ENCODE measurements at regions not wholly inside any gene's neighbourhood (a gene's known extent, or its start where the extent isn't known, plus 50 kb on each side); places are given as distances from the start of the nearest gene placed in this dataset.

GRCh38 chr6:112804638-112805330, 457.7 kb downstream of the RFPL4B start:
- peaks cover 0 to 14% of the 10 kb centered on the region in 2 experiments; a peak in 3 of 4 replicates for H3K4me1 ChIP-seq (ENCODE audit: control insufficient read depth in 1 of 2, insufficient read depth in 2 of 2, low read depth in 1 of 2, low read length in 1 of 2)
- no peak overlapping the region for H3K4me2 ChIP-seq
- no peak for DNase-seq
- H3K27ac ChIP-seq (ENCODE audit: low read depth in 2 of 2, low read length in 1 of 2), result no peak overlapping the region
- no peak overlapping the region for H2AFZ ChIP-seq (ENCODE audit: low read depth)
- H3K9me2 ChIP-seq, result no peaks in the 10 kb centered on the region
- no peak overlapping the region for H3K4me3 ChIP-seq (ENCODE audit: low read depth in 2 of 2, low read length in 1 of 2)
- no peaks in the 10 kb centered on the region for H4K20me1 ChIP-seq (ENCODE audit: insufficient read depth)
- no peak overlapping the region for H3K9ac ChIP-seq
- TF ChIP-seq EZH2phosphoT487 (IDR thresholded peaks at IDR 0.05; ENCODE audit: borderline replicate concordance, low read depth) (no peak), TAF1 (IDR thresholded peaks at IDR 0.05; ENCODE audit: borderline replicate concordance, low read depth, low read length) (no peak), SIN3A (IDR thresholded peaks at IDR 0.05; ENCODE audit: borderline replicate concordance, low read depth, low read length) (no peak), RXRA (IDR thresholded peaks at IDR 0.05; ENCODE audit: borderline replicate concordance, low read depth) (no peak), FOXM1 (IDR thresholded peaks at IDR 0.05; ENCODE audit: low read depth) (no peak), MEF2A (IDR thresholded peaks at IDR 0.05; ENCODE audit: borderline replicate concordance, low read depth) (no peak), PBX3 (IDR thresholded peaks at IDR 0.05) (no peak), GATA2 (CRISPR knock-in tag; IDR thresholded peaks at IDR 0.05) (no peak), YY1 (IDR thresholded peaks at IDR 0.05; ENCODE audit: low read depth) (no peak), TEAD4 (IDR thresholded peaks at IDR 0.05; ENCODE audit: borderline replicate concordance, insufficient read depth) (no peak), FOSL2 (IDR thresholded peaks at IDR 0.05; ENCODE audit: borderline replicate concordance, low read depth) (no peak)
- H3K36me3 ChIP-seq (replicated peaks in 1 of 2; ENCODE audit: control insufficient read depth in 1 of 2, insufficient read depth in 2 of 2, low read length in 1 of 2), result no peaks in the 10 kb centered on the region
- WGBS (ENCODE audit: low lambda C conversion rate), result 89% methylated on average over 6 of the region's 6 CpGs
- no peaks in the 10 kb centered on the region for H3K79me2 ChIP-seq (ENCODE audit: insufficient read depth)
- ChIA-PET CTCF (no interaction called here), POLR2A (no interaction called here)
- no peaks in the 10 kb centered on the region for H3K27me3 ChIP-seq (ENCODE audit: insufficient read depth)
- peaks cover 24% of the 10 kb centered on the region for H3F3A ChIP-seq (replicated peaks; ENCODE audit: insufficient read depth)
- no peaks in the 10 kb centered on the region for H3K9me3 ChIP-seq

- Histone ChIP-seq H3K4me1 (ENCODE audit: control insufficient read depth in 1 of 2, insufficient read depth in 2 of 2, low read depth in 1 of 2, low read length in 1 of 2) (peaks cover 0 to 12% of the 10 kb centered on the region in 2 experiments; a peak in 3 of 4 replicates), H3K4me3 (ENCODE audit: low read depth in 2 of 2, low read length in 1 of 2) (no peak overlapping the region), H3K79me2 (ENCODE audit: insufficient read depth) (no peaks in the 10 kb centered on the region), H3K9me2 (no peaks in the 10 kb centered on the region), H3K27me3 (ENCODE audit: insufficient read depth) (no peaks in the 10 kb centered on the region), H3K27ac (ENCODE audit: low read depth in 2 of 2, low read length in 1 of 2) (no peak overlapping the region), H3K4me2 (no peak overlapping the region), H3K9ac (no peak overlapping the region), H2AFZ (ENCODE audit: low read depth) (no peak overlapping the region), H3F3A (replicated peaks; ENCODE audit: insufficient read depth) (peaks cover 16% of the 10 kb centered on the region), H4K20me1 (ENCODE audit: insufficient read depth) (no peaks in the 10 kb centered on the region), H3K36me3 (replicated peaks in 1 of 2; ENCODE audit: control insufficient read depth in 1 of 2, insufficient read depth in 2 of 2, low read length in 1 of 2) (no peaks in the 10 kb centered on the region), H3K9me3 (no peaks in the 10 kb centered on the region)
- ChIA-PET POLR2A (no interaction called here), CTCF (interaction anchor here (1.0 kb wide), 1 partner anchor 1073 kb away, joined by 3 read pairs; no protein-coding TSS in a partner anchor)
- 89% methylated on average over 4 of the region's 4 CpGs for WGBS (ENCODE audit: low lambda C conversion rate)
- DNase-seq, result no peak
- TF ChIP-seq GABPA (IDR thresholded peaks at IDR 0.05; ENCODE audit: low read depth) (no peak), REST (IDR thresholded peaks at IDR 0.05; ENCODE audit: low read depth, low read length) (no peak), POLR2AphosphoS5 (IDR thresholded peaks at IDR 0.05; ENCODE audit: low read depth, low read length) (no peak), GATA2 (CRISPR knock-in tag; IDR thresholded peaks at IDR 0.05) (no peak), TAF1 (IDR thresholded peaks at IDR 0.05; ENCODE audit: borderline replicate concordance, low read depth, low read length) (no peak), USF1 (IDR thresholded peaks at IDR 0.05; ENCODE audit: borderline replicate concordance, low read depth) (no peak), MXI1 (IDR thresholded peaks at IDR 0.05; ENCODE audit: low read depth, low read length) (no peak), IRF3 (IDR thresholded peaks at IDR 0.05; ENCODE audit: low read depth, low read length) (no peak)
- TF ChIP-seq, protein P1, sequence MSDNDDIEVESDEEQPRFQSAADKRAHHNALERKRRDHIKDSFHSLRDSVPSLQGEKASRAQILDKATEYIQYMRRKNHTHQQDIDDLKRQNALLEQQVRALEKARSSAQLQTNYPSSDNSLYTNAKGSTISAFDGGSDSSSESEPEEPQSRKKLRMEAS (IDR thresholded peaks at IDR 0.05; ENCODE audit: low read depth), result no peak
Observed at GRCh38 chr6:112806163-112806865, 459.2 kb downstream of the RFPL4B start.

All from SK-N-SH (cell line).